Brain pericyte (primary cell): ENCODE measurements at regions not wholly inside any gene's neighbourhood (a gene's known extent, or its start where the extent isn't known, plus 50 kb on each side); places are given as distances from the start of the nearest gene placed in this dataset.
"Not testable (repeated sequence)": the region's sequence is repeated elsewhere in the genome, so short reads cannot be mapped to it uniquely, and the experiment has no call there.

ENCODE experiments used
- DNase-seq: peaks from one replicate; pipeline ENCODE4 v3.0.0-alpha.2; 2012; ENCODE audit warnings: low read depth, low spot score

DNA sequence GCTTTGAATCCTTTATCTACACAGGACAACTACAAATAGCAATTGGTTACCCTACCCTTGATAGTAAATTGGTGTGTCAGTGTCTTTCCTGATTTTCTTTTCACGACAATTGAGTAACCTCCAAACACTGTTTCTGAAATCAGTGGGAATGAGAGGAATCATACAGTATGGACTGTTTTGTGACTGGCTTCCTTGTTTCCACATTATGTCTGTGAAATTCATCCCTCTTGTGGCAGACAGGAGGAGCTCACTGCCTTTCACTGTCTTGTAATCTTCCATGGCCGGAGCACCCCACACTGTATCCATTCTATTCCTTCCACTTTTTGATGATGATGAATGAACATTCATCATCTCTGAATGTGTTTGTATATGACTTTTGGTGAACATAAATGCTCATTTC is 164.0 kb upstream of the PZP start:
- DNase-seq, result no peak

GRCh38 chr12:9367828-9368227 is 159.6 kb upstream of the PZP start:
- DNase-seq, result no peak

DNA sequence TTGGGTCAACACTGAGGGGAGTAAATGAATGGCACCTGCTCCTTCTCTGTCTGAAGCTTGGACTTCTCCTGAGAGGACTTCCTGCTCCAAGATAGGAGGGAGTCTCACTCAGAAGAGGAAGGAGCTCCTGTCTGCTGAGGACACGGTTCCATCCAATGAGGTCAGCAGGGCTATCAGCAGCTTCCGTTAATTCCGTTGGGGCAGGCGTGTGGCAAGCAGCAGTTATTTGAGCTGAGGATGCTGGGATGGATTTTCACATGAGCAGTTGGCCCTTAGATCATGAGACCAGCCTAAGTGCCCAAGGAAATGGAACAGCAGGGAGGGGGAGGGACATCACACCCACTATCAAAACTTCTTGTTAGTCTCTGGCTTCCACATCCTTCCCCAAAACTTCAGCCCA is 159.0 kb upstream of the PZP start:
- no peak for DNase-seq

DNA sequence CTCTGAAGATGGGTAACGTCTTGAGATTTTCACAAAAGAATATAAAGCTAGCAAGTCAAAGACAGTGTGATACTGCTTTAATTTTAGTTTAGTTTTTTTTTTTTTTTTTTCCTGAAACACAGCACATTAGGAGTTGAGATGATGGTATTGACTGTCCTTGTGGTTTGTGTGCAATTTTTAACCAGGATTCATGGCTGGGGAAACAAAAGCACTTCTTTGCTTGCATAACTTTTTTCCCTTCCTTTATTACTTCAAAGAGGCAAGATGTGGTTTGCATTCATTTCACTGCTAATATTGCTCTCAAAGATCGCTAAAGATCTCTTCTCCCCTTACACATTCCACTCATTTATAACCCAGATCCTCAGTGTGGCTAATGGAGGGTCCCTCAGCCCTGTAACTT is 157.1 kb upstream of the PZP start:
- no peak for DNase-seq

- DNase-seq, result no peak
These were observed 156.3 kb upstream of the PZP start for GRCh38 chr12:9364224-9365176.

- no peak for DNase-seq
These were observed 154.9 kb upstream of the PZP start for GRCh38 chr12:9363145-9363544.

DNA sequence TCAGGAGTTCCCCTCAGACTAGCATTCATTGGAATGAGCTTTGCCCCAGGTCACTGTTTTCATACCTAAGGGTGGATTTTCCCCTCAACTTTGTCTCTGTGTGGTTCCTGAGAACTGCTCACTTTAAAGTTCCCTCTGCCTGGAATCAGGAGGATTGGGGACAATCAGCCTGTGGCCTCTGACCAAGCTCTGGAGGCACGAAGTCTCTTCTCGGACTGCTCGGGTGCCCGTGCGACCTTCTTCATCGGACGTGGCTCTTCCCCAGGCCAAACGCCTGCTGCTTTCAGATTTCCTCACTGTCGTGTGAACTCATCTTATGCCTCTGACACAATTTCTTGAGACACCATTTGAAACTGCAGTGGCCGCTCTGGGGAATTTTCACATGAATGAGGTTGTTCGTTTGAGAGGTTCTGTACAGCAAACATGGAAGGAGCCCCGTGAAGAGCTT is 153.7 kb upstream of the PZP start:
- no peak for DNase-seq

- DNase-seq, result not testable (repeated sequence)
These were observed 146.0 kb upstream of the PZP start for GRCh38 chr12:9354009-9354754.

- no peak for DNase-seq
These were observed 142.9 kb upstream of the PZP start for GRCh38 chr12:9351136-9351535.

DNA sequence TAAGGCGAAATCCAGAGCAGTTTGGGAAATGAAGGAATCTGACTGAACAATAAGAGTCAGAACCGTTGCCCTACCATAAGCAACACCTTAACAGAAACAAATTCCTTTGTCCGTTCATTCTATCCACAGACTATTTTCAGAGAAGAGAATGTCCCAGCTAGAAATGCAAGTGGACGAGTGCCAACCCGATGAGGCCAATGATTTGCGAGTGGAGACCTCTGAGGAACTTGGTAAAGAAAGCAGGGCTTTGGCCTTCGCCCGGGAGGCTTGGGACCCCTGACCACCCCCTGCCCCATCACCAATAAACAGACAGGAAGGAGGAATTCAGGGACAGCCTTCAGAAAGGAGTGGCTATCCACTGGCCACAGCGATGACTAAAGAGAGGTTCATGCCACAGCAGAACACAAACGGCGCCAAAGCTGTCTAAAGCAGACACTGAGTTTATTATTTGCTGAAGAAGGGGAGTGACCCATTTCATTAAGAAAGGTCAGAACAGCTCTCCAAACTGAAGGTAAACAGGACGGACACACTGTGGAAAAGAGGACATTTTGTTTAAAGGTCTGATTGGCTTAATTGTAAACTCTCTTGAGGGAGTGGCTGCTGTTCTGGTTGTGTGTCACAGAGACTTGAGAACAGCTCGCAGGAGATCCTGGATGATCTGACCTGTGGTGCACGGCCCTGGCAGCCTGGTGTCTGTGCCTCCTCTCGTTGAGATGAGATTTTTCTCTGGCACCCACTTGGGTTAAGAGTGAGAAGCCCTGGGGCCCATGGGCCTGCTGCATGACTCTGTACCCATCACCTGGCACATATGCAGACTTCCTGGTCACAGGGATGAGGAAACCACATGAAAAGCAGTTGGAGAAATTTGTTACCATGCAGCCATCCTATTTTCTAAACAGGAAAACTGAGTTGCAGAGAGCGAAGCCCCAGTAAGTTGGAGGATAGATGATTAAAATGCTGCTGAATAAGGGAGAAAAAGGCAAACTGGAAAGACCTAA is 142.0 kb upstream of the PZP start:
- no peak for DNase-seq

DNA sequence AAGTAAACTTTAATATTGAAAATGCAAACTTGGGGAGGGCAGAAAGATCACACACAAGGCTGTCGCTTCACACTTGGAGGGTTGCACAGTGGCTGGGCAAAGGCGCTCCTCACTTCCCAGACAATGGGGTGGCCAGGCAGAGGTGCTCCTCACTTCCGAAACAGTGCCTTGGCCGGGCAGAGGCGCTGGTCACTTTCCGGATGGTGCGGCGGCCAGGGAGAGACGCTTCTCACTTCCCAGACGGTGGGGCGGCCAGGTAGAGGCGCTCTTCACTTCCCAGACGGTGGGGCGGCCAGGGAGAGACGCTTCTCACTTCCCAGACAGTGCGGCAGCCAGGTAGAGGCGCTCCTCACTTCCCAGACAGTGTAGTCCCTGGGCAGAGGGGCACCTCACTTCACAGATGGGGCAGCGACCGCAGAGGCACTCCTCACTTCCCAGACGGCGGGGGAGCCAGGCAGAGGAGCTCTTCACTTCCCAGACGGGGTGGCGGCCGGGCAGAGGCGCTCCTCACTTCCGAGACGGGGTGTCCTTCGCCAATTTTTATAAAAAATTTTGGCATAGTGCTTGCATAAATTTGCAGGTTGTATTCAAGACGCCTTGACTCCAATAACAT is 140.8 kb upstream of the PZP start:
- DNase-seq, result no peak

DNA sequence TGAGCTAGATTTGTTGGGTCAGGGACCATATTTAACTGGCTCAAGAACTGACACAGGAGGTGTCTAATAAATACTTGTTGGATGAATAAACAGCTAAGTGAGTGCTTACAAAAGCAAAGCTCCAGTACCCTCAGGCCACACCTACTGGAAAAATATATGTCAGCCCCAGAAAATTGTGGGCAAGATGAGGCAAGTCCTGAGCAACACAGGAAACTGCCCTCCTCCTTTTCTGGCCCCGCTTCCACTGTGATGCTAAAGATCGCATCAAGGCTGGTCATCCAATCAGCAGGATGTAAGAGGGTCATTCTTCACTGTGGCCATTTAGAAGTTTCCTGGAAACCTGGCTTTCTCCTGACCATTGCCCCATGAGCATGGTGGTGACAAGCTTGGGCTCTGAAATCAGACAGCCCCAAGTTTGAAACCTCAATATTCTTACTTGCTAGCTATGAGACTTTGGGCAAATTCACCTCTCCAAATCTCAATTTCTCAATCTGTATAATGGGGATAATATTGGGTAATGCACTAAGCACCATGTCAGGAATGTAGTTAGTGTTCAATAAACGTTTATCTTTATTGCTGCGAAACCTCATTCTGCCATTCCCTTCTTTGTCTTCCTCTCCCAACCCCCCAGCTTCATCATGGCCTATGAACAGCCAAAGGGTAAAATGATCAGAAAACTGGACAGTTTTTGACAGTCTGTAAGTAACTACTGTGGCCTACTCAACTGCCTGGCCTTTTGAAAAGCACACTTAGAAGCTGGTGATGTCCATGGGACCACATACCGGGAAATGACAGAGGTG is 139.3 kb upstream of the PZP start:
- no peak for DNase-seq

DNA sequence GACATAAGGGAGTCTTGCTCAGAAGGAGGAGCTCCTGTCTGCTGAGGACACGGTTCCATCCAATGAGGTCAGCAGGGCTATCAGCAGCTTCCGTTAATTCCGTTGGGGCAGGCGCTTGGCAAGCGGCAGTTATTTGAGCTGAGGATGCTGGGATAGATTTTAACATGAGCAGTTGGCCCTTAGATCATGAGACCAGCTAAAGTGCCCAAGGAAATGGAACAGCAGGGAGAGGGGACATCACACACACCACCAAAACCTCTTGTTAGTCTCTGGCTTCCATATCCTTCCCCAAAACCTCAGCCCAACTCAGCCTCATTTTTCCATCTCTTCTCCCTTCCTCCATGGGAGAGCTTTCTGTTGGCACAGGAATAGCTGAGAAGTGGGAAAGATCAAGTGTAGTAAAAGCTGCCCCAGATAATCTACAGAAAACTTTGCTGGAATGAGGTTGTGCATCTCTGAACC is 138.7 kb upstream of the PZP start:
- no peak for DNase-seq

- no peak for DNase-seq
These were observed 137.0 kb upstream of the PZP start for GRCh38 chr12:9345171-9345570.

DNA sequence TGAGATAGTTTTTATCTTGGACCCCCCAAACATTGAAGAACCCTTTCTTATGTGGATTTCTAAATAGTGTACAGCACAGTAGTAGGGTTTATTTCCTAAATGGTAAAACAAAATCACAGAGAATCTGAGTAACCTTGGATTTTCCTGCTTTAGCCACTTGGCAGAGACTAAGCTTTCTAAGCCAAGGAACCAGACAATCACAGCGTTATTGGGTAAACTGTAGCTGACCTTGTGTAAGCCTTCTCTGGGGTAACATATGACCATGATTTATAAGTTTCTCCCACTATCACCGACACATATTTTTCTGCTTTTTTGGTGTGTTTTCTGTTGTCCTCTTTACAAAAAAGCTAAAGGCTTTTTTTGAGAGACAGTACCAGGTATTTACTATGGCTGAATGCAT is 136.3 kb upstream of the PZP start:
- DNase-seq, result no peak

GRCh38 chr12:9343731-9344130 is 135.5 kb upstream of the PZP start:
- no peak for DNase-seq

DNA sequence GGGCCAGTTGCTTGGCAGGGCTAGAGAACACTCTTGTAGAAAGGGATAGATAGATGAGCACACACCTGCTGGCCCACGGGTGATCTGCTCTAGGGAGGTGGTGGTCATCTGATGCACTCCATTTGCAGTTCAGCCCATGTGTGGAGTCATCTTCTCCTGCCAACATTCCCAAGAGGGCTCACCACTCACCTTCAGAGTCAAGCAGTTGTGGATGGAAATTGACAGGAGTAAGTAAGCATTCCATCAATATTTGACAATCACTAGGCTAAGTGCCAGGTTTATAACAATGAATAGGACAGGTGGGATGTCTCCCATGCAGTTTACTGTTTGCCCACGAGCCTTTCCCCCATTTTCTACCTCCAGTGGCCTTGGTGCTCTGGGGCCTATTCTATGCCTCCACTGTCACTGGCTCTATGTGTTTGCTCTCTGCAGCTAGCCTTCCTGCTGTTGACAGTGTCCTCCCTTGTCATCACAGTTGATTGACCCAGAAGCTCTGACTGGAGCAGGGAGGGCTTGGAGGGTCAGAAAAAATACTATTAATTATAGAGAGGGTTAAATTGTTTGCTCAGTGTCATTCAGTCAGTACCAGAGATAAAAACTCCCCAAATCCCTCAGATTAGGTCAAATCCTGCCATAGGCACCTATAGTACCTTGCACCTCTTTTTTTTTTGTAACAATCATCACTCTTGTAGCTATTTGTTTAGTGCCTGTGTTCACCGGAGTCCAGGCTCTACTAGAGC is 134.6 kb upstream of the PZP start:
- DNase-seq, result no peak

DNA sequence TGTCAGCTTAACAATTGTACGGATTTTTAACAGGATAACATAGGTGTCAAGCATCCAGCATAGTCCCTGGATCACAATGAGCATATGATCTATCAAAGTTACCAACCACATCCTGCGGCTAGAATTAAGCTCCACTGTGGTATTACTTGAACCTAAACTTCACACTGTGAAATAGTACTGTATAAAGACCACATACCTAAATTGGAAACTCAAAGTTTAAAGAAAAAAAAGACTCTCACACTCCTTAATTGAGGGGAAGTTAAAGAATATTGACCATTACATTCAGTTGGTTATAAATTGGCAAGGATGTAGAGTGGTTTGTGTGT is 133.0 kb upstream of the PZP start:
- DNase-seq, result no peak

DNA sequence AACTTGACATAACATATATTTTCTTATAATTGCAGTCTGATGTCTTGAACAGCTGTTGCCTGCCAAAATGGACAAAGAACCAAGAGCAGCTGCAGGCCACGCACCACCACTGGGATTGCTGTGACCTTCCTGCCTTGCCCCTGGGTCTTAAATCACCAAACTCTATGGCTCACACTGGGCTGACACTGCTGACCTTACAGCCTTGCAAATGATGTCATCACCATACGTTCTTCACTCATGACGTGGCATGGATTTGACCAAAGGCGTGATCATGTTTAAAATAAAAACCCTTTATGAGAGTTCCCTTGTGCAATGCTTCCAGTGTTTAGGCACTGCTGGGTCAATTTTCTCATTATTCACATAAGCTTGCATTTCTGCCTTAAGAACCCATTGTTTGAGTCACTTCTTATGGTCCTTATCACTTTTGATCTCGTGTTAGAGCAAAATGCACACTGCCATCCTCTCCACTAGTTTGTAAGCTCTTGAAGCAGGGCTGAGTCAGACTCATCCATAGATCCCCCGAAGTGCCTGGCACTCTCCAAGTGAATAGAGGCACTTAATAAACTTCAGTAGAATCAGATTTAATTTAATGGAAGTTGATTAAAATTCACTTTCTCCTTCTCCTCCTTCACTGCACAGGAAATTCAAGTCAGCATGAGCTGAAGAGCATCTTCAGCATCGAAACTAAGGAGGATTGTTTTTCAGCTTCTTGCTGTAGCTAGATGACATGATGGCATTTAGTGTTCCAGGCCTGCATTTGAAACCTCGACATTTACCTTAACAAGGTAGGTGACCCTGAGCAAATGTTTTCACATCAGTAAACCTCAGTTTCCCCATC is 132.4 kb upstream of the PZP start:
- no peak for DNase-seq
